IMR-90 (cell line): ENCODE measurements at regions not wholly inside any gene's neighbourhood (a gene's known extent, or its start where the extent isn't known, plus 50 kb on each side); places are given as distances from the start of the nearest gene placed in this dataset. TPM values are rescaled to one million over a fixed set of nuclear protein-coding genes. Genes with fewer than 3 reads are reported as not detected.

Experiments used
- microRNA-seq, 2 experiments: library from miRNA; stranded (forward) in 1 of 2; unstranded in 1 of 2; fragments of 10-50 nt in 1 of 2; fragments of <30 nt in 1 of 2; gene quantifications in 1 of 2; microRNA quantifications in 1 of 2; one replicate each; pipeline versions ENCODE3 to v1.1.0; 2013 to 2020; ENCODE audit not compliant: insufficient read depth in 1 of 2, insufficient read length in 1 of 2, unreplicated experiment in 1 of 2
- small RNA-seq, 5 experiments: library from RNA; depleted of rRNA; stranded (forward); fragments of <200 nt; gene quantifications; one replicate each; pipeline ENCODE3, GENCODE V24; 2012

Small RNA genes in the stretch of these regions (microRNA-seq; reads per million reads assigned to microRNA genes)
- gene RF00002 (ENCODE audit: insufficient read depth, insufficient read length): 5.2 reads per million
- gene RF00019 (ENCODE audit: insufficient read depth, insufficient read length): not detected

Small RNA genes in the stretch of these regions (small RNA-seq; reads per million reads assigned to genes)
- 0 to 2.4 (median 0.33) reads per million in 5 experiments for gene RF00002
- gene RF00019: 0 reads per million in 5 experiments
